K562 (cell line): ENCODE measurements at regions not wholly inside any gene's neighbourhood (a gene's known extent, or its start where the extent isn't known, plus 50 kb on each side); places are given as distances from the start of the nearest gene placed in this dataset.

Experiments used
- ATF3 ChIP-seq, 2 experiments: fragments of 450-650 bp in 1 of 2; sonication (generic) in 1 of 2; formaldehyde crosslinking in 1 of 2; IDR thresholded peaks in 1 of 2; conservative IDR thresholded peaks in 1 of 2; 2 replicates each; pipeline versions ENCODE4 v1.6.1 to v1.8.1; 2016 to 2023; ENCODE audit warnings: mild to moderate bottlenecking in 2 of 2, moderate library complexity in 2 of 2, inconsistent platforms in 1 of 2, missing genetic modification reagents in 1 of 2
- CTCF ChIP-seq, 3 experiments: IDR thresholded peaks in 2 of 3; conservative IDR thresholded peaks in 1 of 3; 2 replicates each; pipeline ENCODE4 v1.5.1; 2011 to 2012; ENCODE audit warnings: low read length in 3 of 3, mild to moderate bottlenecking in 3 of 3, control low read depth in 2 of 3, improper control_type of control experiment in 1 of 3, inconsistent platforms in 1 of 3, low read depth in 1 of 3, mixed read lengths in 1 of 3, moderate library complexity in 1 of 3; ENCODE audit not compliant: insufficient read depth in 2 of 3
- FOS ChIP-seq: IDR thresholded peaks from 3 replicates; pipeline ENCODE4 v1.6.1; 2011; ENCODE audit not compliant: insufficient read length; ENCODE audit errors: extremely low read depth
- GATA2 ChIP-seq: sonication (generic); formaldehyde crosslinking; IDR thresholded peaks from 2 replicates; pipeline ENCODE4 v1.4.0; 2020; ENCODE audit warnings: mild to moderate bottlenecking, missing genetic modification reagents
- HINFP ChIP-seq: fragments of 450-650 bp; conservative IDR thresholded peaks from 2 replicates; pipeline ENCODE4 v1.6.1; 2016; ENCODE audit warnings: missing genetic modification characterization, low read depth, mild to moderate bottlenecking, control low read depth, missing compliant biosample characterization
- MTA1 ChIP-seq: fragments of 450-650 bp; IDR thresholded peaks from 2 replicates; pipeline ENCODE4 v1.6.1; 2017; ENCODE audit warnings: borderline replicate concordance
- MTF1 ChIP-seq: fragments of 250-450 bp; sonication (Bioruptor Pico); IDR thresholded peaks from 2 replicates; pipeline ENCODE4 v1.9.0; 2021; ENCODE audit warnings: moderate library complexity, mild to moderate bottlenecking, inconsistent platforms, borderline replicate concordance
- PHF20 ChIP-seq: fragments of 450-650 bp; IDR thresholded peaks from 2 replicates; pipeline ENCODE4 v1.6.1; 2018; ENCODE audit not compliant: partially characterized antibody
- SMARCA5 ChIP-seq: fragments of 450-650 bp; IDR thresholded peaks from 2 replicates; pipeline ENCODE4 v1.6.1; 2016
- SREBF2 ChIP-seq: sonication (generic); formaldehyde crosslinking; IDR thresholded peaks from 2 replicates; pipeline ENCODE4 v1.4.0; 2020; ENCODE audit warnings: mild to moderate bottlenecking, missing genetic modification reagents
- UBTF ChIP-seq, 2 experiments: IDR thresholded peaks; 2 replicates each; pipeline ENCODE4 v1.6.1; 2012; ENCODE audit warnings: improper control_type of control experiment in 2 of 2, low read depth in 2 of 2, low read length in 2 of 2, borderline replicate concordance in 1 of 2
- ZNF274 ChIP-seq: IDR thresholded peaks from 2 replicates; pipeline ENCODE4 v1.6.1; 2011; ENCODE audit warnings: low read depth, mild to moderate bottlenecking, low read length, moderate library complexity, borderline replicate concordance
- TF ChIP-seq, protein P1 (sequence below): fragments of 450-650 bp; conservative IDR thresholded peaks from 2 replicates; pipeline ENCODE4 v1.6.1; 2016; ENCODE audit warnings: missing genetic modification characterization, low read depth, mild to moderate bottlenecking, missing compliant biosample characterization, moderate library complexity

GRCh38 chr2:181397331-181397730, 59.9 kb upstream of the ITGA4 start:
- no peak for TF ChIP-seq GATA2 (CRISPR knock-in tag)
- TF ChIP-seq ATF3 (IDR thresholded peaks at IDR 0.05) = no peak
- TF ChIP-seq ATF3 (CRISPR knock-in tag; conservative IDR thresholded peaks at IDR 0.05) = no peak
- TF ChIP-seq UBTF (IDR thresholded peaks at IDR 0.05; ENCODE audit: borderline replicate concordance in 1 of 2, low read depth in 2 of 2, low read length in 2 of 2) = no peak
- TF ChIP-seq HINFP (tag) = no peak
- TF ChIP-seq ZNF274 = no peak
- TF ChIP-seq SREBF2 = no peak
- TF ChIP-seq MTA1 = no peak
- no peak for TF ChIP-seq FOS
- TF ChIP-seq PHF20 = no peak
- TF ChIP-seq SMARCA5 = no peak
- TF ChIP-seq, protein P1, sequence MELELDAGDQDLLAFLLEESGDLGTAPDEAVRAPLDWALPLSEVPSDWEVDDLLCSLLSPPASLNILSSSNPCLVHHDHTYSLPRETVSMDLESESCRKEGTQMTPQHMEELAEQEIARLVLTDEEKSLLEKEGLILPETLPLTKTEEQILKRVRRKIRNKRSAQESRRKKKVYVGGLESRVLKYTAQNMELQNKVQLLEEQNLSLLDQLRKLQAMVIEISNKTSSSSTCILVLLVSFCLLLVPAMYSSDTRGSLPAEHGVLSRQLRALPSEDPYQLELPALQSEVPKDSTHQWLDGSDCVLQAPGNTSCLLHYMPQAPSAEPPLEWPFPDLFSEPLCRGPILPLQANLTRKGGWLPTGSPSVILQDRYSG (tag) = no peak
- TF ChIP-seq CTCF (IDR thresholded peaks at IDR 0.05 in 2 of 3, conservative IDR thresholded peaks at IDR 0.05 in 1 of 3; ENCODE audit: insufficient read depth in 2 of 3, low read depth in 1 of 3, low read length in 3 of 3) = no peak
- no peak for TF ChIP-seq MTF1 (CRISPR knock-in tag)
